Trophoblast cell (in vitro differentiated cells and primary cell): ENCODE measurements at regions not wholly inside any gene's neighbourhood (a gene's known extent, or its start where the extent isn't known, plus 50 kb on each side); places are given as distances from the start of the nearest gene placed in this dataset.

Source experiments
- DNase-seq, 2 donors: peaks; one replicate each; pipeline ENCODE4 v3.0.0-alpha.2; 2016
- H2AFZ ChIP-seq: 2 replicates; pipeline ENCODE4 v1.6.1; 2013; ENCODE audit warnings: low read length, moderate library complexity, mild to moderate bottlenecking; ENCODE audit not compliant: insufficient read depth, poor library complexity
- H2AK5ac ChIP-seq: 2 replicates; pipeline ENCODE4 v1.6.1; 2013; ENCODE audit warnings: mild to moderate bottlenecking, low read length
- H2BK120ac ChIP-seq: 2 replicates; pipeline ENCODE4 v1.6.1; 2013; ENCODE audit warnings: low read length, mild to moderate bottlenecking, moderate library complexity; ENCODE audit not compliant: insufficient read depth, poor library complexity
- H2BK12ac ChIP-seq: 2 replicates; pipeline ENCODE4 v1.6.1; 2013; ENCODE audit warnings: mild to moderate bottlenecking, low read length, moderate library complexity
- H2BK5ac ChIP-seq: 2 replicates; pipeline ENCODE4 v1.6.1; 2013; ENCODE audit warnings: low read length, low read depth, moderate library complexity, mild to moderate bottlenecking; ENCODE audit not compliant: poor library complexity
- H3K14ac ChIP-seq: 2 replicates; pipeline ENCODE4 v1.6.1; 2013; ENCODE audit warnings: mild to moderate bottlenecking, low read length
- H3K18ac ChIP-seq: 2 replicates; pipeline ENCODE4 v1.6.1; 2013; ENCODE audit warnings: mild to moderate bottlenecking, low read length
- H3K23ac ChIP-seq: 2 replicates; pipeline ENCODE4 v1.6.1; 2013; ENCODE audit warnings: low read length
- H3K27ac ChIP-seq: 2 replicates; pipeline ENCODE4 v1.5.1; 2013; ENCODE audit warnings: low read depth, mild to moderate bottlenecking, inconsistent platforms, low read length, moderate library complexity
- H3K27me3 ChIP-seq: 2 replicates; pipeline ENCODE4 v1.6.1; 2013; ENCODE audit warnings: inconsistent platforms, mild to moderate bottlenecking, low read length, moderate library complexity; ENCODE audit not compliant: insufficient read depth
- H3K36me3 ChIP-seq, 2 experiments: 1 replicate in 1 of 2; 2 replicates in 1 of 2; pipeline ENCODE4 v1.6.1; 2013; ENCODE audit warnings: low read length in 2 of 2, mild to moderate bottlenecking in 2 of 2, moderate library complexity in 1 of 2; ENCODE audit not compliant: insufficient read depth in 2 of 2, control insufficient read depth in 1 of 2
- H3K4ac ChIP-seq: 2 replicates; pipeline ENCODE4 v1.6.1; 2013; ENCODE audit warnings: low read depth, mild to moderate bottlenecking, low read length, moderate library complexity
- H3K4me1 ChIP-seq, 2 experiments: 1 replicate in 1 of 2; 2 replicates in 1 of 2; pipeline ENCODE4 v1.6.1; 2013; ENCODE audit warnings: low read length in 2 of 2, mild to moderate bottlenecking in 2 of 2, moderate library complexity in 1 of 2; ENCODE audit not compliant: insufficient read depth in 2 of 2, control insufficient read depth in 1 of 2
- H3K4me2 ChIP-seq: 2 replicates; pipeline ENCODE4 v1.6.1; 2013; ENCODE audit warnings: inconsistent platforms, mild to moderate bottlenecking, low read length, moderate library complexity
- H3K4me3 ChIP-seq: 2 replicates; pipeline ENCODE4 v1.5.1; 2013; ENCODE audit warnings: mild to moderate bottlenecking, low read depth, low read length, inconsistent platforms
- H3K79me1 ChIP-seq: one replicate; pipeline ENCODE4 v1.6.1; 2013; ENCODE audit warnings: low read length
- H3K79me2 ChIP-seq: 2 replicates; pipeline ENCODE4 v1.6.1; 2013; ENCODE audit warnings: low read length, mild to moderate bottlenecking; ENCODE audit not compliant: control insufficient read depth, insufficient read depth, poor library complexity
- H3K9ac ChIP-seq: 2 replicates; pipeline ENCODE4 v1.6.1; 2013; ENCODE audit warnings: mild to moderate bottlenecking, low read length
- H3K9me3 ChIP-seq: 2 replicates; pipeline ENCODE4 v1.6.1; 2013; ENCODE audit warnings: low read depth, mild to moderate bottlenecking, control low read depth, inconsistent platforms, low read length; ENCODE audit not compliant: insufficient read depth
- H4K12ac ChIP-seq: 2 replicates; pipeline ENCODE4 v1.6.1; 2013; ENCODE audit warnings: low read depth, mild to moderate bottlenecking, low read length, moderate library complexity
- H4K8ac ChIP-seq: 2 replicates; pipeline ENCODE4 v1.6.1; 2013; ENCODE audit warnings: low read depth, mild to moderate bottlenecking, low read length, moderate library complexity
- H4K91ac ChIP-seq: one replicate; pipeline ENCODE4 v1.6.1; 2013; ENCODE audit warnings: low read depth, mild to moderate bottlenecking, low read length, moderate library complexity
- WGBS: extraction: QIAGEN DNeasy Blood & Tissue Kit; methylation state at CpG from one replicate; pipeline ENCODE4 v1.1.7; 2013; ENCODE audit warnings: missing lambda C conversion rate; ENCODE audit not compliant: insufficient read length, insufficient coverage; ENCODE audit errors: extremely low coverage; 5-methylcytosine and 5-hydroxymethylcytosine counted together

DNA sequence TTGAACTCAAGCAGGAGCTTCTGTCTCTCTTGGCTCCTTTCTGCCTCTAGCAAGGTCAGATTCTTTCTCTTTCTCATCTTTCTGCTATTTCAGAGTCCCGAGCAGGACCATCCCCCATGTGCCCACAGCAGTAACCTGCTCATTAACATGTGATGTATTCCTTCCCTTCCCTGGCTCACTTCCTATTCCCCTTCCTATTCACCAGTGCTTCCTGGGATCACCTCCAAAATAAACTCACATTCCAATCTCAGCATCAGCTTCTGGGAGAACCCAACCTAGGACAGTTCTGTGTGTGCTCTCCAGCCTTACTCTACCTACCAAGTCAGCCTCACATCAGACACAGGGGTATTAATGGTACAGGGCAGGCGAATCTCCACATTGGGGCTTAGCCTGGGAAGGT is 546.4 kb upstream of the SALL1 start:
- Histone ChIP-seq H2BK5ac (no peak overlapping the region), H2AK5ac (no peak overlapping the region), H4K8ac (no peak overlapping the region), H3K27me3 (no peaks in the 10 kb centered on the region), H2AFZ (no peak overlapping the region), H3K9me3 (no peaks in the 10 kb centered on the region), H3K18ac (no peak overlapping the region), H4K91ac (no peak overlapping the region), H2BK12ac (no peak overlapping the region), H2BK120ac (no peak overlapping the region), H4K12ac (no peak overlapping the region), H3K4me2 (no peak overlapping the region), H3K9ac (no peak overlapping the region), H3K79me1 (no peaks in the 10 kb centered on the region), H3K4me1 (no peaks in the 10 kb centered on the region), H3K23ac (no peak overlapping the region), H3K27ac (no peak overlapping the region), H3K36me3 (no peaks in the 10 kb centered on the region), H3K4me3 (no peak overlapping the region), H3K14ac (no peak overlapping the region), H3K79me2 (no peaks in the 10 kb centered on the region), H3K4ac (no peak overlapping the region)
- no peak for DNase-seq
- no CpG with 5 or more reads among the region's 2 CpGs for WGBS

DNA sequence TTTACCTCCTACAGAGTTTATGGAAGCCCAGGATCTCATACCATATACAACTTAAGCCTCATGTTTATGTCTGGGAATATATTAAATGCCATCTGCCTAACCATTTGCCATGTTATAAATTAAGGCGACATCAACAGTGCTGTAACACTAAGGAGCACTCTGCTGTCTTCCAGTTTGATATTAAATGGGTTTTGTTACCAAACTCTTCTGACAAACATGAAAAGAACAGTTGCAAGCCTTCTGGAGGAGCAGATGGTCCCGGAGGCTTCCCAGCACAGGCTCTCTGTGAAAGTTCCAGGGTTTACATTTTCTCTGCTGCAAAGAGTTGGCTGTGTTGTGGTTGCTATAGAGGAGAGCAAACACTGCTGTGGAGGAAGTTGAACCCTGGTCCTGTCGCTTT is 545.3 kb upstream of the SALL1 start:
- Histone ChIP-seq H2BK5ac (no peak overlapping the region), H4K12ac (no peak overlapping the region), H3K36me3 (no peaks in the 10 kb centered on the region), H3K23ac (no peak overlapping the region), H2BK12ac (no peak overlapping the region), H3K18ac (no peak overlapping the region), H2AK5ac (no peak overlapping the region), H3K79me1 (no peaks in the 10 kb centered on the region), H3K4me3 (no peak overlapping the region), H3K4me1 (no peaks in the 10 kb centered on the region), H3K79me2 (no peaks in the 10 kb centered on the region), H3K4me2 (no peak overlapping the region), H4K8ac (no peak overlapping the region), H3K9ac (no peak overlapping the region), H3K27me3 (no peaks in the 10 kb centered on the region), H4K91ac (no peak overlapping the region), H3K9me3 (no peaks in the 10 kb centered on the region), H3K4ac (no peak overlapping the region), H2BK120ac (no peak overlapping the region), H3K27ac (no peak overlapping the region), H3K14ac (no peak overlapping the region), H2AFZ (no peak overlapping the region)
- no peak for DNase-seq
- no CpG with 5 or more reads among the region's 3 CpGs for WGBS

DNA sequence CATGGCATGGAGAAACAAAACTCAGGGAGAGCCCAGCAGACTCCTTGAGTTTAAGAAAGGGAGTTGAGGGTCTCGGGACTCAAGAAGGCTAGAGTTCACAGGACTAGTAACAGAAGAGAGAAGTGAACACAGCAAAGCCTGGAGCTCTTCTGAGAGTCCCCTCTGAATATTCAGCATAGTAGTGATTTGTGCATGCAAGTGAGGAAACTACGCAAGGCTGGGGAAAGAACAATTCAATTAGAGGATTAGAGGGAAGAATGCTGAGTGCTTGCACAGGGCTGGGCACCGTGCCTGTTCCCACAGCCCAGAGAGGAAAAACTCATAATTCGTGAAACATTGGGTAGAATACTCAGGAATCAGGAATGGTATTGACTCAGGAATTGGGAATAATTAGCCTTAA is 540.0 kb upstream of the SALL1 start:
- no peak overlapping the region for H4K91ac ChIP-seq
- H3K4me3 ChIP-seq = no peak overlapping the region
- H3K4ac ChIP-seq = no peak overlapping the region
- no peak overlapping the region for H2BK5ac ChIP-seq
- no peak overlapping the region for H4K8ac ChIP-seq
- no peak overlapping the region for H4K12ac ChIP-seq
- H2AK5ac ChIP-seq = no peak overlapping the region
- WGBS = no CpG with 5 or more reads among the region's 4 CpGs
- H3K27me3 ChIP-seq = no peaks in the 10 kb centered on the region
- H2AFZ ChIP-seq = no peak overlapping the region
- DNase-seq = no peak
- H3K27ac ChIP-seq = no peak overlapping the region
- no peak overlapping the region for H3K23ac ChIP-seq
- H3K14ac ChIP-seq = no peak overlapping the region
- no peaks in the 10 kb centered on the region for H3K79me2 ChIP-seq
- H3K79me1 ChIP-seq = no peaks in the 10 kb centered on the region
- no peak overlapping the region for H2BK12ac ChIP-seq
- no peaks in the 10 kb centered on the region for H3K36me3 ChIP-seq
- H3K18ac ChIP-seq = no peak overlapping the region
- H3K4me2 ChIP-seq = no peak overlapping the region
- no peaks in the 10 kb centered on the region for H3K4me1 ChIP-seq
- no peak overlapping the region for H2BK120ac ChIP-seq
- H3K9me3 ChIP-seq = no peaks in the 10 kb centered on the region
- H3K9ac ChIP-seq = no peak overlapping the region

- no peak overlapping the region for H4K91ac ChIP-seq
- H3K23ac ChIP-seq = no peak overlapping the region
- no peaks in the 10 kb centered on the region for H3K9me3 ChIP-seq
- no peak overlapping the region for H2BK12ac ChIP-seq
- H3K27me3 ChIP-seq = no peaks in the 10 kb centered on the region
- no peak overlapping the region for H3K4me2 ChIP-seq
- H3K27ac ChIP-seq = no peak overlapping the region
- no peaks in the 10 kb centered on the region for H3K4me1 ChIP-seq
- H3K18ac ChIP-seq = no peak overlapping the region
- no peak overlapping the region for H3K9ac ChIP-seq
- no peak overlapping the region for H3K4me3 ChIP-seq
- no peak overlapping the region for H3K14ac ChIP-seq
- no peak overlapping the region for H2AFZ ChIP-seq
- no peak overlapping the region for H2BK5ac ChIP-seq
- no peak overlapping the region for H2BK120ac ChIP-seq
- H4K8ac ChIP-seq = no peak overlapping the region
- H3K4ac ChIP-seq = no peak overlapping the region
- H3K79me2 ChIP-seq = no peaks in the 10 kb centered on the region
- DNase-seq = no peak
- no CpG with 5 or more reads among the region's 2 CpGs for WGBS
- H3K36me3 ChIP-seq = no peaks in the 10 kb centered on the region
- H3K79me1 ChIP-seq = no peaks in the 10 kb centered on the region
- H2AK5ac ChIP-seq = no peak overlapping the region
- no peak overlapping the region for H4K12ac ChIP-seq
Measured at GRCh38 chr16:51685498-51685897, 534.4 kb upstream of the SALL1 start.
